ENCODE measurements at regions not wholly inside any gene's neighbourhood (a gene's known extent, or its start where the extent isn't known, plus 50 kb on each side); places are given as distances from the start of the nearest gene placed in this dataset.

GRCh38 chr15:53158995-53159394 is 368.9 kb upstream of the ONECUT1 start:
- Histone ChIP-seq H2AK5ac (ENCODE audit: low read depth, low read length) (no peak overlapping the region), H3K4me1 (ENCODE audit: control insufficient read depth in 2 of 2, insufficient read depth in 1 of 2, low read depth in 1 of 2, low read length in 2 of 2) (no peaks in the 10 kb centered on the region), H3K18ac (ENCODE audit: low read length) (no peak overlapping the region), H3K36me3 (replicated peaks in 1 of 2; ENCODE audit: control insufficient read depth in 2 of 2, insufficient read depth in 2 of 2, low read length in 2 of 2) (no peaks in the 10 kb centered on the region), H2AFZ (ENCODE audit: low read length) (no peak overlapping the region), H3K4me3 (ENCODE audit: low read length in 2 of 2) (no peak overlapping the region), H2BK5ac (ENCODE audit: low read length) (no peak overlapping the region), H3K27ac (replicated peaks; ENCODE audit: low read length) (no peak overlapping the region), H3K27me3 (ENCODE audit: control insufficient read depth in 3 of 3, insufficient read depth in 3 of 3, low read depth in 1 of 3, low read length in 3 of 3) (no peaks in the 10 kb centered on the region), H2BK120ac (ENCODE audit: low read depth, low read length) (no peak overlapping the region), H3K9ac (ENCODE audit: low read depth, low read length, poor library complexity) (no peak overlapping the region), H2BK12ac (ENCODE audit: low read length) (no peak overlapping the region), H4K8ac (ENCODE audit: low read depth, low read length) (no peak overlapping the region), H3K9me3 (replicated peaks in 1 of 2; ENCODE audit: control insufficient read depth in 2 of 2, insufficient read depth in 1 of 2, low read depth in 1 of 2, low read length in 2 of 2) (no peaks in the 10 kb centered on the region), H4K91ac (ENCODE audit: low read depth, low read length, poor library complexity) (no peak overlapping the region), H3K4me2 (ENCODE audit: insufficient read depth, low read length, poor library complexity, severe bottlenecking) (no peak overlapping the region), H3K23ac (ENCODE audit: low read depth, low read length, poor library complexity) (no peak overlapping the region), H3K14ac (ENCODE audit: low read length) (no peak overlapping the region), H3K79me1 (ENCODE audit: low read depth, low read length) (no peaks in the 10 kb centered on the region), H3K4ac (ENCODE audit: low read length) (no peak overlapping the region), H2BK15ac (ENCODE audit: low read length) (no peak overlapping the region)
- DNase-seq (ENCODE audit: low spot score) = no peak
- no CpG with 5 or more reads among the region's 3 CpGs for WGBS, 2 donors (ENCODE audit: extremely low coverage in 2 of 2, insufficient read length in 2 of 2, insufficient replicate concordance in 1 of 2)

GRCh38 chr15:53133255-53133850 is 343.2 kb upstream of the ONECUT1 start:
- Histone ChIP-seq H4K8ac (ENCODE audit: low read depth, low read length) (no peak overlapping the region), H3K18ac (ENCODE audit: low read length) (no peak overlapping the region)
- no CpG with 5 or more reads among the region's 6 CpGs for WGBS, 2 donors (ENCODE audit: extremely low coverage in 2 of 2, insufficient read length in 2 of 2, insufficient replicate concordance in 1 of 2)

GRCh38 chr15:53130943-53131342 is 340.8 kb upstream of the ONECUT1 start:
- DNase-seq (ENCODE audit: low spot score) = no peak
- H3K79me1 ChIP-seq (ENCODE audit: low read depth, low read length) = no peaks in the 10 kb centered on the region
- H2AFZ ChIP-seq (ENCODE audit: low read length) = no peak overlapping the region
- WGBS, 2 donors (ENCODE audit: extremely low coverage in 2 of 2, insufficient read length in 2 of 2, insufficient replicate concordance in 1 of 2) = no CpG with 5 or more reads among the region's 3 CpGs
- no peak overlapping the region for H4K8ac ChIP-seq (ENCODE audit: low read depth, low read length)
- H2BK12ac ChIP-seq (ENCODE audit: low read length) = no peak overlapping the region
- no peaks in the 10 kb centered on the region for H3K9me3 ChIP-seq (replicated peaks in 1 of 2; ENCODE audit: control insufficient read depth in 2 of 2, insufficient read depth in 1 of 2, low read depth in 1 of 2, low read length in 2 of 2)
- no peak overlapping the region for H2BK120ac ChIP-seq (ENCODE audit: low read depth, low read length)
- H2AK5ac ChIP-seq (ENCODE audit: low read depth, low read length) = no peak overlapping the region
- no peak overlapping the region for H3K4me2 ChIP-seq (ENCODE audit: insufficient read depth, low read length, poor library complexity, severe bottlenecking)
- no peak overlapping the region for H4K91ac ChIP-seq (ENCODE audit: low read depth, low read length, poor library complexity)
- H3K4ac ChIP-seq (ENCODE audit: low read length) = no peak overlapping the region
- no peak overlapping the region for H3K27ac ChIP-seq (replicated peaks; ENCODE audit: low read length)
- no peaks in the 10 kb centered on the region for H3K27me3 ChIP-seq (ENCODE audit: control insufficient read depth in 3 of 3, insufficient read depth in 3 of 3, low read depth in 1 of 3, low read length in 3 of 3)
- no peak overlapping the region for H2BK5ac ChIP-seq (ENCODE audit: low read length)
- no peaks in the 10 kb centered on the region for H3K36me3 ChIP-seq (replicated peaks in 1 of 2; ENCODE audit: control insufficient read depth in 2 of 2, insufficient read depth in 2 of 2, low read length in 2 of 2)
- H3K9ac ChIP-seq (ENCODE audit: low read depth, low read length, poor library complexity) = no peak overlapping the region
- no peak overlapping the region for H3K23ac ChIP-seq (ENCODE audit: low read depth, low read length, poor library complexity)
- no peak overlapping the region for H3K18ac ChIP-seq (ENCODE audit: low read length)
- no peak overlapping the region for H3K4me3 ChIP-seq (ENCODE audit: low read length in 2 of 2)
- no peak overlapping the region for H3K14ac ChIP-seq (ENCODE audit: low read length)
- H3K4me1 ChIP-seq (ENCODE audit: control insufficient read depth in 2 of 2, insufficient read depth in 1 of 2, low read depth in 1 of 2, low read length in 2 of 2) = peaks cover 0 to 8% of the 10 kb centered on the region in 2 donors
- no peak overlapping the region for H2BK15ac ChIP-seq (ENCODE audit: low read length)

More at GRCh38 chr15:53133255-53133850, 343.2 kb upstream of the ONECUT1 start:
- Histone ChIP-seq H3K23ac (ENCODE audit: low read depth, low read length, poor library complexity) (no peak overlapping the region), H4K91ac (ENCODE audit: low read depth, low read length, poor library complexity) (no peak overlapping the region), H3K4me1 (ENCODE audit: control insufficient read depth in 2 of 2, insufficient read depth in 1 of 2, low read depth in 1 of 2, low read length in 2 of 2) (peaks cover 0 to 7% of the 10 kb centered on the region in 2 donors), H3K4me3 (ENCODE audit: low read length in 2 of 2) (no peak overlapping the region), H3K36me3 (replicated peaks in 1 of 2; ENCODE audit: control insufficient read depth in 2 of 2, insufficient read depth in 2 of 2, low read length in 2 of 2) (no peaks in the 10 kb centered on the region), H3K27ac (replicated peaks; ENCODE audit: low read length) (no peak overlapping the region), H3K27me3 (ENCODE audit: control insufficient read depth in 3 of 3, insufficient read depth in 3 of 3, low read depth in 1 of 3, low read length in 3 of 3) (no peaks in the 10 kb centered on the region), H2AK5ac (ENCODE audit: low read depth, low read length) (no peak overlapping the region), H2AFZ (ENCODE audit: low read length) (no peak overlapping the region), H2BK5ac (ENCODE audit: low read length) (no peak overlapping the region), H3K4me2 (ENCODE audit: insufficient read depth, low read length, poor library complexity, severe bottlenecking) (no peak overlapping the region), H3K4ac (ENCODE audit: low read length) (no peak overlapping the region), H2BK12ac (ENCODE audit: low read length) (no peak overlapping the region), H3K79me1 (ENCODE audit: low read depth, low read length) (no peaks in the 10 kb centered on the region), H3K9me3 (replicated peaks in 1 of 2; ENCODE audit: control insufficient read depth in 2 of 2, insufficient read depth in 1 of 2, low read depth in 1 of 2, low read length in 2 of 2) (no peaks in the 10 kb centered on the region), H2BK120ac (ENCODE audit: low read depth, low read length) (no peak overlapping the region), H2BK15ac (ENCODE audit: low read length) (no peak overlapping the region), H3K9ac (ENCODE audit: low read depth, low read length, poor library complexity) (no peak overlapping the region), H3K14ac (ENCODE audit: low read length) (no peak overlapping the region)
- no peak for DNase-seq (ENCODE audit: low spot score)

GRCh38 chr15:53129121-53129904 is 339.2 kb upstream of the ONECUT1 start:
- Histone ChIP-seq H3K23ac (ENCODE audit: low read depth, low read length, poor library complexity) (no peak overlapping the region), H2BK5ac (ENCODE audit: low read length) (no peak overlapping the region), H3K79me1 (ENCODE audit: low read depth, low read length) (no peaks in the 10 kb centered on the region), H3K36me3 (replicated peaks in 1 of 2; ENCODE audit: control insufficient read depth in 2 of 2, insufficient read depth in 2 of 2, low read length in 2 of 2) (no peaks in the 10 kb centered on the region), H3K27me3 (ENCODE audit: control insufficient read depth in 3 of 3, insufficient read depth in 3 of 3, low read depth in 1 of 3, low read length in 3 of 3) (no peaks in the 10 kb centered on the region), H3K4me1 (ENCODE audit: control insufficient read depth in 2 of 2, insufficient read depth in 1 of 2, low read depth in 1 of 2, low read length in 2 of 2) (peaks cover 0 to 8% of the 10 kb centered on the region in 2 donors), H3K27ac (replicated peaks; ENCODE audit: low read length) (no peak overlapping the region), H3K4ac (ENCODE audit: low read length) (no peak overlapping the region), H3K9me3 (replicated peaks in 1 of 2; ENCODE audit: control insufficient read depth in 2 of 2, insufficient read depth in 1 of 2, low read depth in 1 of 2, low read length in 2 of 2) (no peaks in the 10 kb centered on the region), H2AK5ac (ENCODE audit: low read depth, low read length) (no peak overlapping the region), H3K14ac (ENCODE audit: low read length) (no peak overlapping the region), H2BK120ac (ENCODE audit: low read depth, low read length) (no peak overlapping the region), H2BK12ac (ENCODE audit: low read length) (no peak overlapping the region), H2BK15ac (ENCODE audit: low read length) (no peak overlapping the region), H3K18ac (ENCODE audit: low read length) (no peak overlapping the region), H3K4me3 (ENCODE audit: low read length in 2 of 2) (no peak overlapping the region), H3K4me2 (ENCODE audit: insufficient read depth, low read length, poor library complexity, severe bottlenecking) (no peak overlapping the region), H3K9ac (ENCODE audit: low read depth, low read length, poor library complexity) (no peak overlapping the region), H2AFZ (ENCODE audit: low read length) (no peak overlapping the region), H4K91ac (ENCODE audit: low read depth, low read length, poor library complexity) (no peak overlapping the region), H4K8ac (ENCODE audit: low read depth, low read length) (no peak overlapping the region)
- no CpG with 5 or more reads among the region's 12 CpGs for WGBS, 2 donors (ENCODE audit: extremely low coverage in 2 of 2, insufficient read length in 2 of 2, insufficient replicate concordance in 1 of 2)
- no peak for DNase-seq (ENCODE audit: low spot score)
